ENCODE measurements at regions not wholly inside any gene's neighbourhood (a gene's known extent, or its start where the extent isn't known, plus 50 kb on each side); places are given as distances from the start of the nearest gene placed in this dataset.
"Not testable (repeated sequence)": the region's sequence is repeated elsewhere in the genome, so short reads cannot be mapped to it uniquely, and the experiment has no call there.

DNA sequence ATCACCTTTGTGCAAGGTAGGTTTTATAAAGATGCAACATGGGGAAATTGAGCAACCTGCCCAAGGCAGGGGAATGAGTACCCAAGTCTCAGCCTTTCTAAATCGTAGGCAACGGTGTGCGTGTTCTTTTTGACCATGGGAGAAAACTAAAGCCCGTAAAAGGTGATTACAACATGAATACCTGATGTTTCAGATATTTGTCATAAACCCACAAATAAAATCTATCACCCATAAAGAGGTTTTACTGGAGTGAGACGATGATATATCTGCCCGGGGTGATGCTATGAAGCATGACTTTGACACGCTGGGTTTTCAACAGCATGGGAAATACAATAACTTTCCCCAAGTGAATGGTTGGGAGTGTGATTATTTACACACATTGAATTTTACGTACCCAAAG lies 406.3 kb upstream of the KLF6 start:
- no peak for DNase-seq (ENCODE audit: low read depth in 4 of 4, low spot score in 2 of 4)

GRCh38 chr10:4190876-4191275 lies 405.9 kb upstream of the KLF6 start:
- no peak for DNase-seq (ENCODE audit: low read depth in 4 of 4, low spot score in 2 of 4)

GRCh38 chr10:4189281-4189680 lies 404.3 kb upstream of the KLF6 start:
- no peak for DNase-seq (ENCODE audit: low read depth in 4 of 4, low spot score in 2 of 4)

GRCh38 chr10:4188406-4188805 lies 403.4 kb upstream of the KLF6 start:
- no peak for DNase-seq (ENCODE audit: low read depth in 4 of 4, low spot score in 2 of 4)

DNA sequence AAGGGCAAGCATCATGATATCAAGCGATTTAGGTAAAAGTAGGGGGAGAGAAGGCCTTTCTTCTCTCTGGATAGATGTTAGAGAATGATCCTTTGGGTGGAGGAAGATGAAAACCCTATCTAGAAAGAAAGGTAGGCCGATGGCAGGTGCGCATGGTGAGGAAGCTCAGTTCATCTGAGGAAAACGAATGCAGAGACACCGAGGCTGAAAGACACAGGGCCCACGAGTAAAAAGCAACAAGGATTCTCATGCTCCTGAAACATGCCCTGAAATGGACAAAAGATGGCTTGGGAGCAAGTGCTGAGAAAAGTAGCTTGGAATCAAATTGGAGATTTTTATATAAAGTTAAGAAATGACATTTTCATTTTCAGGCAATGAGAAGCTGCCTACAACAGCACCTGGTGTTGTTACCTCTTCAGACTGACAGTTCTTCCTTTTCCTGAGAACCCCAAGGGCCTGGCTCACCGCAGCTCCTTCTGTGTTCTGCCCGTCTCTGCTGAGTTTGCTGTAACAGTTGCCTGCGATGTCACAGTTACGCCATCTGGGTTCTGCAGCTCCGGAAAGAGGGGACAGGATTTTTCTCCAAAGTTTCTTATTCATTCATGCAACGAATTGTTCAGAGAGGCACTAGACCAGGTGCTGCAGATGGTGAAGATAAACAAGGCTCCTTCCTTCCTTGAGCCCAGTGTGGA lies 402.0 kb upstream of the KLF6 start:
- DNase-seq (ENCODE audit: low read depth in 4 of 4, low spot score in 2 of 4): no peak

GRCh38 chr10:4183761-4184261 lies 398.8 kb upstream of the KLF6 start:
- no peak for DNase-seq (ENCODE audit: low read depth in 4 of 4, low spot score in 2 of 4)

DNA sequence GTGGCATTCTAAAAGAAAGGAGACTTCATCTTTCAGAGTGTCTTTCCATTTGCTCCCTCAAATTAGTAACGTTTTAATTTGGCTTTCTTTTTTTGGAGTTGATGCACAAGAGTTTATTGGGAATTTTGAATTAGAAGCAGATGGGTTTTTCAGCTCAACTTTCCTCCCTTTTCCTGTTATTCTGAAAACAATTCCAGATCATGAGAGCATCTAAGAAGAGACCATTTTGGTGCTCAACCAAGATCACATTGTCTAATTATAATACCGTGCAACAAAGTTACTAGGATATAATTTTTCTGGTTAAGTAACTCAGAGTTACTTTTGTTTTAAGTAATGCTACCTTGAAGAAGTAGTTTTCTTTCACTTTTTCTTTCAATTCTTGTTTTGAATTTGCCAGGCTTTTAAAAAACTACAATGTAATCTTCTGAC lies 396.6 kb upstream of the KLF6 start:
- no peak for DNase-seq (ENCODE audit: low read depth in 4 of 4, low spot score in 2 of 4)

DNA sequence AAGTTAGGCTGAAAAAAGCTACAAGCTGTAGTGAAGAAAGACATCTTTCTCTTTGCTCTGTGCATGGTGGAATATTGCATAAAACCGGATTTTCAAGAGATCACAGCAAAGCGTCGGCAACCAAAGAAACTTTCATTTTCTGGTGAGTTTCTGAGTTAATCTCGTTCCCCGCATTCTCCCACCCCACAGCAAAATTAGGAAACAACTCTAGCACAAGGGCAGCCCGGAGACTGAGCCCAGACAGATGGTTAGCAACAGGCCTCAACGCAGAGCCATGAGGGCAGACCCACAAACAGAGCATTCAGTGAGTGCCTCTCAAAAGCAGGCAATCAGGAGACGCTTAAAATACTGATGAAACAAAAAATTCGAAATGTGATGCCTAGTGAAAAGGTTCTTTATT lies 396.1 kb upstream of the KLF6 start:
- no peak for DNase-seq (ENCODE audit: low read depth in 4 of 4, low spot score in 2 of 4)

DNA sequence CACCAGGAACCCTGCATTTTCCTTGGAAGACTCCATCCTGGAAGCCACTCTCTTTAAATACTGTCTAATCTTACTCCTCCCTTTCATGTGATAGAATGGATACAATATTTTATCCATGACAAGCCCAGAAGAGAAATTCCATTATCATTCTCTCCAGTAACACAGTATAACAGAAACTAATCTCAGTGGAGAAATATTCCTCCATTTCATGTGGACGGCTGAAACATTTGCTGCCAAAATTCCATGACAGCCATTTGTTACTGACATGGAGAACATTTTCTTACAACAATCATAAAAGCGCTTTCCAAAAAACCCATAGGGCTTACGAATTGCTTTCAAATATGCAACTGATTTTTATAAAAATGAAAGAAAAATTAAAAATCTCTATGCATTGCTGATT lies 392.8 kb upstream of the KLF6 start:
- no peak for DNase-seq (ENCODE audit: low read depth in 4 of 4, low spot score in 2 of 4)

DNA sequence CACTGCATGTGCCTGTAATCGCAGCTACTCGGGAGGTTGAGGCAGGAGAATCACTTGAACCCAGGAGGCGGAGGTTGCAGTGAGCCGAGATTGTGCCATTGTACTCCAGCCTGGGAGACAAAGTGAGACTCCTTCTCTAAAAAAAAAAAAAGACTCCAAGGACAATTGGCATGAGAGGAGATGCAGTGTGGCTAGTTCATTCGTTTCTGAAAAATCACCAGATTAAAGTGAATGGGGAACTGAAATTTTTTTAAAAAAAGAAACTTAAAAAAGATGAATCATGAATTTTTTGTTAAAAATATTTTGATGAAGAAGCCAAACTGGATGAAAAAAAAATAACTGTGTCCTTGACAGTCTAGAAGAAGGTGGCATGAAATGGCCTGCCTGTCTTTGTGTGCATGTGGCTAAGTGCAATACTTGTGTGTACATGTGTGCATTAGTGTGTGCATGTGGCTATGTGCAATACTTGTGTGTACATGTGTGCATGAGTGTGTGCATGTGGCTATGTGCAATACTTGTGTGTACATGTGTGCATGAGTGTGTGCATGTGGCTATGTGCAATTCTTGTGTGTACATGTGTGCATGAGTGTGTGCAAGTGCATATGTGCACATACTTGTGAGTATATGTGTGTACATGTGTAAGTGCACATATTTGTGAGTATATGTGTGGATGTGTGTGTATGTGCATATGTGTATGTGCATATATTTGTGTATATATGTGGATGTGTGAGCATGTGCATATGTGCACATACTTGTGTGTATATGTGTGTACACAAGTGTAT lies 391.7 kb upstream of the KLF6 start:
- DNase-seq (ENCODE audit: low read depth in 4 of 4, low spot score in 2 of 4): no peak

- DNase-seq (ENCODE audit: low read depth in 4 of 4, low spot score in 2 of 4): no peak
Observed at GRCh38 chr10:4174197-4174596, 389.2 kb upstream of the KLF6 start.

- no peak for DNase-seq (ENCODE audit: low read depth in 4 of 4, low spot score in 2 of 4)
Observed at GRCh38 chr10:4170633-4171314, 385.8 kb upstream of the KLF6 start.

DNA sequence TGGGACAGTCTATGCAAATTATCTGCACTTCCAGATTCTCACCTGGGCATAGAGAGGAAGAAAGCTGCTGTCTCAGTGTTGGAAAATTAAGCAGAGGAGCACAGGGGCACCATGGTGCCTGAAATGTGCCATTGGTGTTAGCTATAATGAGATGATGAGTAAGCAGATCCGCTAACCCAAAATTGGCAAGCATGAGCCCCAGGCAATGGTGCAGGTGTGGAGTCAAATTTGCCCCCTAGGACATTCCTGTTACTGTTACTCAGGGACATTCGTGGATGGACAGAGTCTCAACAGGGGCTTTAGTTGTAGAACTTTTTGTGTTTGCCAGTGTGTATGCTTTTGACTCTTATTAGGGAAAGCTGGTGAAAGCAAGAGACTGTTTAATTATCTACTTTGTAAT lies 385.2 kb upstream of the KLF6 start:
- DNase-seq (ENCODE audit: low read depth in 4 of 4, low spot score in 2 of 4): no peak

DNA sequence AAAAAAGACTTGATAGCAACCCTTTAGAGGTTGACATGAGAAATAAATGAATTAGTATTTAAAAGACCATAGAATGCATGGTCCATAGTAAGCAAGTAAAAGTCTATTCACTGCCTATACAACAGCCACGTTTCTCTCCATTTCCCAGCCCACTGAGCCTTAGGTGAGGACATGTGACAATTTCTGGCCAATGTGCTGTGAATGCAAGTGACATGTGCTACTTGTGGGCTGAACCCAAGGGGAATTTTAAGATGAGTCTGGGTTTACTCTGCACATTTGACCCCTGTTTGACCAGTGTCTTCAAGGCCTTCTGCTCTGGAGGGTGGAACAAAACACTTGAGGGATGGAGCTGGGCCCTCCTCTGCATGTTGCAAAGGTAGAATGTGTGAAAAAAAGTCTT lies 384.4 kb upstream of the KLF6 start:
- DNase-seq (ENCODE audit: low read depth in 4 of 4, low spot score in 2 of 4): no peak

DNA sequence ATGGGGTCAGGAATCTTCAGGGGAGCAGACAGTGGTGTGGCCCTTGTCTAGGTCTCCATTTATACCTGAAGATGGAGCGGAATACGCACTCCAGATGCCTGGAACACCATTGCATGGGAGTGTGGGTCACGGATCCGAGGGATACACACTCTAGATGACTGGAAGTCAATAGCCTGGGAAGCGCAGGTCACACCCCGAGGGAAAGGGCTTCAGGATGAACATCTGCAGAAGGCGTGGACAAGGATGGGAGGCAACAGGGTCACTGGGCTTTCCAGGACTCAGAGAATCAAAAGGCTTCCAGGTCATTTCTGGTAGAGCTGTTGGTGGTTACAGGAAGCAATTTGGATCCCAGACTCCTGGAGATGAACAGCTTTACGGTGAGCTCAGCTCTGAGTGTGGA lies 382.2 kb upstream of the KLF6 start:
- DNase-seq (ENCODE audit: low read depth in 4 of 4, low spot score in 2 of 4): no peak

GRCh38 chr10:4162571-4163286 lies 377.7 kb upstream of the KLF6 start:
- DNase-seq (ENCODE audit: low read depth in 4 of 4, low spot score in 2 of 4): no peak

GRCh38 chr10:4159173-4159572 lies 374.2 kb upstream of the KLF6 start:
- DNase-seq (ENCODE audit: low read depth in 4 of 4, low spot score in 2 of 4): no peak

GRCh38 chr10:4154191-4154715 lies 369.2 kb upstream of the KLF6 start:
- no peak for DNase-seq (ENCODE audit: low read depth in 4 of 4, low spot score in 2 of 4)

DNA sequence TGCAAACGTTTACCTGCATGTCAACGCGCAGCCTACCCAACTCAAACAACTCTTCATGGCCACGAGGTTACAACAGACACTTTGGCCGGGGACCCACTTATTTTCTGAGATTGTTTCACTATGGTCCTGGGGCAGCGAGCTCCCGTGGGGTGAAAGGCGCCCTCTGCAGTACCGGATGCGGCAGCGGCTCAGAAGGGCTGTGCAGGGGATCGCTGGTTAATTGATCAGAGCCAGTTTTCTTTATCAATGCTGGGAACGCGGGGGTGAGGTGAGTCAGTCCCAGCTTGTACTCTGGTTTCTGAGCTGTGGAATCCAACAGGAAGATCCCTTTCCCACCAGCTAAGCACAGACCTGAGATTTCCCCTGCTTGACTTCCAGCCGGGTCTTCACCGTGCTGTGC lies 366.5 kb upstream of the KLF6 start:
- DNase-seq (ENCODE audit: low read depth in 4 of 4, low spot score in 2 of 4): no peak

- DNase-seq (ENCODE audit: low read depth in 4 of 4, low spot score in 2 of 4): no peak
Observed at GRCh38 chr10:4150676-4151075, 365.7 kb upstream of the KLF6 start.

DNA sequence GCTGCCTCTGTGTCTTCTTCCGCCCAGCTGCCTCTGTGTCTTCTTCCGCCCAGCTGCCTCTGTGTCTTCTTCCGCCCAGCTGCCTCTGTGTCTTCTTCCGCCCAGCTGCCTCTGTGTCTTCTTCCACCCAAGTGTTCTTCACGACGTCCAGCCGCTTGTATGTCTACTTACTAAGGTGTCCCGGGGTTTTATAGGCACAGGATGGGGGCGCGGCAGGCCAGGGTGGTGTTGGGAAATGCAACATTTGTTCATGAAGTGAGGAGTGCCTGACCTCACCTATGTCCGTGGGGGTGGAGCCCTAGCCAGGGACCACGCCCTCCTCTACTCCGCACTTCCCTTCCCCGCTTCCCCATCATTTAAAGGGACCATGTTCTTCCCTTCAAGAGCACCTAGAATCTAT lies 364.5 kb upstream of the KLF6 start:
- not testable (repeated sequence) for DNase-seq (ENCODE audit: low read depth in 4 of 4, low spot score in 2 of 4)
